Cardiac fibroblast (primary cell): ENCODE measurements at regions not wholly inside any gene's neighbourhood (a gene's known extent, or its start where the extent isn't known, plus 50 kb on each side); places are given as distances from the start of the nearest gene placed in this dataset.

ENCODE experiments used
- DNase-seq, 2 donors: peaks; one replicate each; pipeline versions ENCODE4 v3.0.0 to v3.0.0-alpha.2; 2010; ENCODE audit warnings: low read depth in 2 of 2
- H3K4me3 ChIP-seq, 2 donors: replicated peaks in 1 of 2; 1 replicate in 1 of 2; 2 replicates in 1 of 2; pipeline ENCODE4 v1.5.1; 2011; ENCODE audit warnings: low read depth in 2 of 2, low read length in 2 of 2, mild to moderate bottlenecking in 2 of 2, moderate library complexity in 1 of 2
- CTCF ChIP-seq: IDR thresholded peaks from one replicate; pipeline ENCODE4 v1.5.1; 2011; ENCODE audit warnings: low read depth, mild to moderate bottlenecking, low read length, inconsistent platforms

GRCh38 chr2:236671896-236672562, 102.4 kb downstream of the ACKR3 start:
- DNase-seq, result no peak
- H3K4me3 ChIP-seq, result no peak overlapping the region
- TF ChIP-seq CTCF, result no peak

GRCh38 chr2:236672606-236673005, 103.0 kb downstream of the ACKR3 start:
- no peak overlapping the region for H3K4me3 ChIP-seq
- DNase-seq, result no peak
- TF ChIP-seq CTCF, result no peak

GRCh38 chr2:236673126-236673822, 103.6 kb downstream of the ACKR3 start:
- H3K4me3 ChIP-seq, result no peak overlapping the region
- no peak for DNase-seq
- no peak for TF ChIP-seq CTCF

- H3K4me3 ChIP-seq, result no peak overlapping the region
- DNase-seq, result no peak
- no peak for TF ChIP-seq CTCF
Observed at GRCh38 chr2:236673823-236674185, 104.2 kb downstream of the ACKR3 start.

GRCh38 chr2:236674238-236674637, 104.6 kb downstream of the ACKR3 start:
- no peak overlapping the region for H3K4me3 ChIP-seq
- no peak for TF ChIP-seq CTCF
- DNase-seq, result no peak

GRCh38 chr2:236674646-236675045, 105.0 kb downstream of the ACKR3 start:
- H3K4me3 ChIP-seq, result no peak overlapping the region
- no peak for TF ChIP-seq CTCF
- DNase-seq, result no peak
